ENCODE measurements at regions not wholly inside any gene's neighbourhood (a gene's known extent, or its start where the extent isn't known, plus 50 kb on each side); places are given as distances from the start of the nearest gene placed in this dataset.

GRCh38 chr1:228999446-229000170 is 264.3 kb downstream of the RHOU start:
- TF ChIP-seq, protein P1, sequence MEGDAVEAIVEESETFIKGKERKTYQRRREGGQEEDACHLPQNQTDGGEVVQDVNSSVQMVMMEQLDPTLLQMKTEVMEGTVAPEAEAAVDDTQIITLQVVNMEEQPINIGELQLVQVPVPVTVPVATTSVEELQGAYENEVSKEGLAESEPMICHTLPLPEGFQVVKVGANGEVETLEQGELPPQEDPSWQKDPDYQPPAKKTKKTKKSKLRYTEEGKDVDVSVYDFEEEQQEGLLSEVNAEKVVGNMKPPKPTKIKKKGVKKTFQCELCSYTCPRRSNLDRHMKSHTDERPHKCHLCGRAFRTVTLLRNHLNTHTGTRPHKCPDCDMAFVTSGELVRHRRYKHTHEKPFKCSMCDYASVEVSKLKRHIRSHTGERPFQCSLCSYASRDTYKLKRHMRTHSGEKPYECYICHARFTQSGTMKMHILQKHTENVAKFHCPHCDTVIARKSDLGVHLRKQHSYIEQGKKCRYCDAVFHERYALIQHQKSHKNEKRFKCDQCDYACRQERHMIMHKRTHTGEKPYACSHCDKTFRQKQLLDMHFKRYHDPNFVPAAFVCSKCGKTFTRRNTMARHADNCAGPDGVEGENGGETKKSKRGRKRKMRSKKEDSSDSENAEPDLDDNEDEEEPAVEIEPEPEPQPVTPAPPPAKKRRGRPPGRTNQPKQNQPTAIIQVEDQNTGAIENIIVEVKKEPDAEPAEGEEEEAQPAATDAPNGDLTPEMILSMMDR (IDR thresholded peaks at IDR 0.05; ENCODE audit: poor library complexity, severe bottlenecking), result no peak
- TF ChIP-seq POLR2AphosphoS5 (IDR thresholded peaks at IDR 0.05) (no peak), TAF1 (IDR thresholded peaks at IDR 0.05; ENCODE audit: low read depth) (no peak), EZH2 (IDR thresholded peaks at IDR 0.05; ENCODE audit: borderline replicate concordance, insufficient read depth, low read length, poor library complexity, severe bottlenecking) (no peak), RAD21 (conservative IDR thresholded peaks at IDR 0.05) (no peak), REST (IDR thresholded peaks at IDR 0.05; ENCODE audit: borderline replicate concordance) (no peak), EP300 (conservative IDR thresholded peaks at IDR 0.05; ENCODE audit: poor library complexity, severe bottlenecking) (no peak)
